ENCODE measurements at regions not wholly inside any gene's neighbourhood (a gene's known extent, or its start where the extent isn't known, plus 50 kb on each side); places are given as distances from the start of the nearest gene placed in this dataset.

DNA sequence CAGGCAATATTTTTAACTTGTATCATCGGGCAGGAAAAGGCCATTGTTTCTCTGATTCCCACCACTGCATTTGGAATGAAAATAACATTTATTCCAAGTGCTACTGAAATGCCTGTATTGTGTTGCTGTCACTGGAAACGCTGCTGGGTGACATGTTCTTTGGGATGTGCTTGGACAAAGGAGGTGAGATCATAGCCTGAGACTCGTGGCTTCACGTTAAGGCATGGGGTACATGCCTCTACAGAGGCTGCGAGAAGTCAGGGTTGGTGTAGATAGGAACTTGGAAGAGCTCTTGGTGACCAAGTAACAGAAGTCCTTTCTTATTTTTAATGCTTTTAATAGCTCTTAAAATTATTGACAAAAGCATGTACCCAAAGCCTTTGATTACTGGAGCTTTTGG is 58.8 kb upstream of the MAF start:
- TF ChIP-seq CTCF (IDR thresholded peaks at IDR 0.05; ENCODE audit: low read depth, low read length, poor library complexity, severe bottlenecking), result no peak
- no peak for TF ChIP-seq EZH2phosphoT487 (IDR thresholded peaks at IDR 0.05; ENCODE audit: borderline replicate concordance, low read length)
- Histone ChIP-seq H3K4me1 (ENCODE audit: control insufficient read depth, low read length) (no peaks in the 10 kb centered on the region), H3K9me3 (ENCODE audit: control insufficient read depth, insufficient read depth, low read length) (no peaks in the 10 kb centered on the region)

DNA sequence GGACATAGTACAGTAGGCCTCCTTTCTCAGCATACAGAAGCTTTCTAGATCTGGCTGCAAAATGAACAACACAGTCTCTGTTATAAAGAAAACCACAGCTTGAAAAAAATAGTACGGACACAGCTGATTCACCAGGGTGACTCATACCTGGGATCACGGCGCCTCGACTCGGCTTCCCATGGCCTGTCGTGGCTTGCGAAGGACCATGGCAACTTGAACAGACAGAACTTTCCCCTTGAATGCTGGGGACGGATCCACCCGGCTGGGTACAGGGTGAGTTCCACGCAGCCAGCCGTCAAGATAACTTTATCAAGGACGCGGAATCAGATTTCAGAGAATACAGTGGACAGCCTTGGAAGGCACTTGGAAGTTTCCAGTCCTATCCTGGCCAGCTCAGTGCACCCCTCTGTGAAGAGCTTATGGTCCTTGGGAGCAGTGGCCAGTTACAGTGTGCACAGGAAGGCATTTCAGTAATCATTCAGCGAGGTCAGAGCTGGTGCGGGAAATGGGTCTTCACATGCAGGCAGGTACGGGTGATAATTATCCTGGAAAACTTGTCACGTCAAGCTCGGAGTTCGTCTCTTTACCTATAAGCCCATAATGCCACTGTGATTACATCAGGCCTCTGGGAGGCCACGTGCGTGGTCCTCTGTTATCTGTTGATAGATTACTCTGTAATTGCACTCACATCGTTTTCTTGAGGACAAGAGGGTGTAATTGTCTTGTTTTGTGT is 57.9 kb upstream of the MAF start:
- Histone ChIP-seq H3K36me3 (ENCODE audit: control insufficient read depth, low read length) (no peaks in the 10 kb centered on the region), H3K4me1 (ENCODE audit: control insufficient read depth, low read length) (no peaks in the 10 kb centered on the region), H3K79me2 (ENCODE audit: control insufficient read depth, low read length) (no peaks in the 10 kb centered on the region), H3K4me3 (ENCODE audit: low read length) (no peak overlapping the region), H3K27ac (ENCODE audit: low read depth, low read length) (no peak overlapping the region), H3K27me3 (ENCODE audit: control insufficient read depth, low read length) (no peaks in the 10 kb centered on the region), H3K9me3 (ENCODE audit: control insufficient read depth, insufficient read depth, low read length) (no peaks in the 10 kb centered on the region), H3K4me2 (ENCODE audit: low read length) (no peak overlapping the region), H3F3A (ENCODE audit: control insufficient read depth, insufficient read depth) (no peaks in the 10 kb centered on the region), H4K20me1 (ENCODE audit: control insufficient read depth, insufficient read depth, low read depth, low read length) (no peaks in the 10 kb centered on the region), H3K9me2 (replicated peaks; ENCODE audit: control insufficient read depth, low read length) (no peaks in the 10 kb centered on the region)
- TF ChIP-seq EZH2phosphoT487 (IDR thresholded peaks at IDR 0.05; ENCODE audit: borderline replicate concordance, low read length) (no peak), CTCF (IDR thresholded peaks at IDR 0.05; ENCODE audit: low read depth, low read length, poor library complexity, severe bottlenecking) (no peak)

More for the DNA sequence above, 58.8 kb upstream of the MAF start:
- Histone ChIP-seq H3F3A (ENCODE audit: control insufficient read depth, insufficient read depth) (no peaks in the 10 kb centered on the region), H3K79me2 (ENCODE audit: control insufficient read depth, low read length) (no peaks in the 10 kb centered on the region), H4K20me1 (ENCODE audit: control insufficient read depth, insufficient read depth, low read depth, low read length) (no peaks in the 10 kb centered on the region), H3K4me2 (ENCODE audit: low read length) (no peak overlapping the region), H3K9me2 (replicated peaks; ENCODE audit: control insufficient read depth, low read length) (no peaks in the 10 kb centered on the region), H3K27me3 (ENCODE audit: control insufficient read depth, low read length) (no peaks in the 10 kb centered on the region), H3K36me3 (ENCODE audit: control insufficient read depth, low read length) (no peaks in the 10 kb centered on the region), H3K27ac (ENCODE audit: low read depth, low read length) (no peak overlapping the region), H3K4me3 (ENCODE audit: low read length) (no peak overlapping the region)

GRCh38 chr16:79656553-79657115 is 56.1 kb upstream of the MAF start:
- no peaks in the 10 kb centered on the region for H3K79me2 ChIP-seq (ENCODE audit: control insufficient read depth, low read length)
- no peaks in the 10 kb centered on the region for H3F3A ChIP-seq (ENCODE audit: control insufficient read depth, insufficient read depth)
- no peak overlapping the region for H3K4me3 ChIP-seq (ENCODE audit: low read length)
- no peak overlapping the region for H3K4me2 ChIP-seq (ENCODE audit: low read length)
- H3K9me3 ChIP-seq (ENCODE audit: control insufficient read depth, insufficient read depth, low read length), result no peaks in the 10 kb centered on the region
- no peaks in the 10 kb centered on the region for H3K4me1 ChIP-seq (ENCODE audit: control insufficient read depth, low read length)
- no peaks in the 10 kb centered on the region for H3K27me3 ChIP-seq (ENCODE audit: control insufficient read depth, low read length)
- H3K27ac ChIP-seq (ENCODE audit: low read depth, low read length), result no peak overlapping the region
- H4K20me1 ChIP-seq (ENCODE audit: control insufficient read depth, insufficient read depth, low read depth, low read length), result no peaks in the 10 kb centered on the region
- H3K9me2 ChIP-seq (replicated peaks; ENCODE audit: control insufficient read depth, low read length), result no peaks in the 10 kb centered on the region
- TF ChIP-seq CTCF (IDR thresholded peaks at IDR 0.05; ENCODE audit: low read depth, low read length, poor library complexity, severe bottlenecking) (no peak), EZH2phosphoT487 (IDR thresholded peaks at IDR 0.05; ENCODE audit: borderline replicate concordance, low read length) (no peak)
- H3K36me3 ChIP-seq (ENCODE audit: control insufficient read depth, low read length), result no peaks in the 10 kb centered on the region

Measured in DOHH2 (cell line).